ENCODE measurements at regions not wholly inside any gene's neighbourhood (a gene's known extent, or its start where the extent isn't known, plus 50 kb on each side); places are given as distances from the start of the nearest gene placed in this dataset.

- TF ChIP-seq, protein P1, sequence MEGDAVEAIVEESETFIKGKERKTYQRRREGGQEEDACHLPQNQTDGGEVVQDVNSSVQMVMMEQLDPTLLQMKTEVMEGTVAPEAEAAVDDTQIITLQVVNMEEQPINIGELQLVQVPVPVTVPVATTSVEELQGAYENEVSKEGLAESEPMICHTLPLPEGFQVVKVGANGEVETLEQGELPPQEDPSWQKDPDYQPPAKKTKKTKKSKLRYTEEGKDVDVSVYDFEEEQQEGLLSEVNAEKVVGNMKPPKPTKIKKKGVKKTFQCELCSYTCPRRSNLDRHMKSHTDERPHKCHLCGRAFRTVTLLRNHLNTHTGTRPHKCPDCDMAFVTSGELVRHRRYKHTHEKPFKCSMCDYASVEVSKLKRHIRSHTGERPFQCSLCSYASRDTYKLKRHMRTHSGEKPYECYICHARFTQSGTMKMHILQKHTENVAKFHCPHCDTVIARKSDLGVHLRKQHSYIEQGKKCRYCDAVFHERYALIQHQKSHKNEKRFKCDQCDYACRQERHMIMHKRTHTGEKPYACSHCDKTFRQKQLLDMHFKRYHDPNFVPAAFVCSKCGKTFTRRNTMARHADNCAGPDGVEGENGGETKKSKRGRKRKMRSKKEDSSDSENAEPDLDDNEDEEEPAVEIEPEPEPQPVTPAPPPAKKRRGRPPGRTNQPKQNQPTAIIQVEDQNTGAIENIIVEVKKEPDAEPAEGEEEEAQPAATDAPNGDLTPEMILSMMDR (IDR thresholded peaks at IDR 0.05; ENCODE audit: low read length): no peak
- no peak for TF ChIP-seq EZH2phosphoT487 (IDR thresholded peaks at IDR 0.05; ENCODE audit: low read length)
Observed at GRCh38 chr3:73727854-73728253, 103.1 kb upstream of the PDZRN3 start.
